H1 (cell line): ENCODE measurements at regions not wholly inside any gene's neighbourhood (a gene's known extent, or its start where the extent isn't known, plus 50 kb on each side); places are given as distances from the start of the nearest gene placed in this dataset.

Experiments used
- CTCF ChIA-PET: fragments of 300-600 bp; sonication (Branson Sonifier 250); formaldehyde crosslinking; loops from one replicate; lab custom pipeline; 2021; ENCODE audit not compliant: partially characterized antibody; lab: Charles Lee
- POLR2A ChIA-PET: fragments of 300-600 bp; sonication (Branson Sonifier 250); formaldehyde crosslinking; loops from one replicate; lab custom pipeline; 2021; ENCODE audit warnings: inconsistent platforms; ENCODE audit not compliant: partially characterized antibody; lab: Charles Lee
- DNase-seq, 2 experiments: peaks; one replicate each; pipeline versions ENCODE4 v3.0.0 to v3.0.0-alpha.2; 2010 to 2022; ENCODE audit warnings: low spot score in 2 of 2, low read depth in 1 of 2, mixed read lengths in 1 of 2
- FAIRE-seq: peaks from 2 replicates; lab custom pipeline; 2011; peaks lifted over from hg19 to GRCh38; lab: Jason Lieb, UNC
- H2AFZ ChIP-seq: 2 replicates; pipeline ENCODE4 v1.8.1; 2012; ENCODE audit warnings: low read length, inconsistent platforms
- H2AK5ac ChIP-seq: 2 replicates; pipeline ENCODE4 v1.6.1; 2013; ENCODE audit warnings: low read depth, low read length
- H2BK120ac ChIP-seq: replicated peaks from 2 replicates; pipeline ENCODE3; 2013; ENCODE audit warnings: low read depth, low read length, inconsistent platforms
- H2BK12ac ChIP-seq: 2 replicates; pipeline ENCODE4 v1.6.1; 2013; ENCODE audit warnings: low read depth, low read length
- H2BK15ac ChIP-seq: 2 replicates; pipeline ENCODE4 v1.6.1; 2013; ENCODE audit warnings: low read length
- H2BK20ac ChIP-seq: 2 replicates; pipeline ENCODE4 v1.6.1; 2013; ENCODE audit warnings: low read length
- H2BK5ac ChIP-seq: 2 replicates; pipeline ENCODE4 v1.6.1; 2013; ENCODE audit warnings: low read depth, low read length
- H3K14ac ChIP-seq: 2 replicates; pipeline ENCODE4 v1.6.1; 2013; ENCODE audit warnings: inconsistent platforms; ENCODE audit not compliant: insufficient read length
- H3K18ac ChIP-seq: 2 replicates; pipeline ENCODE4 v1.6.1; 2013; ENCODE audit warnings: low read length; ENCODE audit errors: extremely low read depth
- H3K23ac ChIP-seq: 2 replicates; pipeline ENCODE4 v1.6.1; 2013; ENCODE audit warnings: inconsistent platforms; ENCODE audit not compliant: insufficient read length
- H3K23me2 ChIP-seq: 2 replicates; pipeline ENCODE4 v1.6.1; 2013; ENCODE audit warnings: low read depth, low read length
- H3K27ac ChIP-seq: 2 replicates; pipeline ENCODE4 v1.6.1; 2011; ENCODE audit warnings: low read depth, low read length, inconsistent platforms
- H3K27me3 ChIP-seq, 4 experiments: replicated peaks in 1 of 4; 1 replicate in 1 of 4; 2 replicates in 3 of 4; pipeline versions ENCODE4 v1.6.1 to v1.8.1; 2011 to 2013; ENCODE audit warnings: low read length in 3 of 4, mild to moderate bottlenecking in 3 of 4, inconsistent platforms in 2 of 4, mixed read lengths in 2 of 4, moderate library complexity in 1 of 4; ENCODE audit not compliant: control insufficient read depth in 3 of 4, insufficient read depth in 3 of 4; ENCODE audit errors: extremely low read depth in 1 of 4
- H3K36me3 ChIP-seq, 4 experiments: 2 replicates each; pipeline versions ENCODE4 v1.6.1 to v1.8.1; 2011 to 2013; ENCODE audit warnings: mild to moderate bottlenecking in 4 of 4, low read length in 3 of 4, moderate library complexity in 2 of 4, control low read depth in 1 of 4, inconsistent platforms in 1 of 4; ENCODE audit not compliant: insufficient read depth in 4 of 4, control insufficient read depth in 2 of 4
- H3K4ac ChIP-seq: replicated peaks from 2 replicates; pipeline ENCODE3; 2013; ENCODE audit warnings: low read length, low read depth, mixed read lengths, inconsistent platforms; ENCODE audit not compliant: insufficient read length
- H3K4me1 ChIP-seq, 4 experiments: replicated peaks in 1 of 4; 1 replicate in 1 of 4; 2 replicates in 3 of 4; pipeline versions ENCODE4 v1.6.1 to v1.8.1; 2011 to 2013; ENCODE audit warnings: low read length in 3 of 4, inconsistent platforms in 2 of 4, mixed read lengths in 1 of 4; ENCODE audit not compliant: insufficient read depth in 4 of 4, control insufficient read depth in 3 of 4
- H3K4me2 ChIP-seq, 2 experiments: 2 replicates each; pipeline versions ENCODE4 v1.6.1 to v1.8.1; 2011 to 2013; ENCODE audit warnings: low read depth in 2 of 2, low read length in 2 of 2, control low read depth in 1 of 2, inconsistent platforms in 1 of 2, mild to moderate bottlenecking in 1 of 2; ENCODE audit not compliant: insufficient read depth in 1 of 2
- H3K4me3 ChIP-seq, 4 experiments: fragments of 200-600, 300-600 bp in 1 of 4; sonication (generic), shearing (Covaris generic), sonication (Bioruptor Twin) in 1 of 4; 2 replicates each; pipeline versions ENCODE4 v1.5.1 to v1.8.1; 2011 to 2016; ENCODE audit warnings: low read length in 4 of 4, low read depth in 3 of 4, control low read depth in 2 of 4, inconsistent platforms in 2 of 4, mild to moderate bottlenecking in 2 of 4, mixed read lengths in 1 of 4, moderate library complexity in 1 of 4; ENCODE audit not compliant: insufficient read depth in 2 of 4; ENCODE audit errors: extremely low read depth in 1 of 4
- H3K56ac ChIP-seq: replicated peaks from 2 replicates; pipeline ENCODE3; 2013; ENCODE audit warnings: low read depth, mild to moderate bottlenecking, mixed read lengths, low read length, inconsistent platforms; ENCODE audit not compliant: insufficient read length
- H3K79me1 ChIP-seq: 2 replicates; pipeline ENCODE4 v1.6.1; 2013; ENCODE audit warnings: low read depth, low read length, control low read depth
- H3K79me2 ChIP-seq, 2 experiments: 2 replicates each; pipeline versions ENCODE4 v1.6.1 to v1.8.1; 2012 to 2013; ENCODE audit warnings: low read length in 2 of 2, mild to moderate bottlenecking in 2 of 2, inconsistent platforms in 1 of 2; ENCODE audit not compliant: insufficient read depth in 2 of 2, control insufficient read depth in 1 of 2
- H3K9ac ChIP-seq, 4 experiments: replicated peaks in 1 of 4; 1 replicate in 1 of 4; 2 replicates in 3 of 4; pipeline versions ENCODE4 v1.6.1 to v1.8.1; 2011 to 2013; ENCODE audit warnings: low read depth in 3 of 4, low read length in 3 of 4, control low read depth in 2 of 4, mild to moderate bottlenecking in 2 of 4, moderate library complexity in 2 of 4, inconsistent platforms in 1 of 4; ENCODE audit errors: extremely low read depth in 1 of 4
- H3K9me3 ChIP-seq, 2 experiments: 2 replicates each; pipeline versions ENCODE4 v1.6.1 to v1.8.1; 2012 to 2013; ENCODE audit warnings: mild to moderate bottlenecking in 2 of 2, moderate library complexity in 2 of 2, control low read depth in 1 of 2, inconsistent platforms in 1 of 2, low read depth in 1 of 2, low read length in 1 of 2, mixed read lengths in 1 of 2; ENCODE audit not compliant: insufficient read depth in 2 of 2
- H4K20me1 ChIP-seq, 2 experiments: replicated peaks in 1 of 2; 2 replicates each; pipeline versions ENCODE3 to v1.8.1; 2011 to 2013; ENCODE audit warnings: inconsistent platforms in 2 of 2, low read length in 2 of 2, mild to moderate bottlenecking in 1 of 2; ENCODE audit not compliant: insufficient read depth in 2 of 2, control insufficient read depth in 1 of 2
- H4K5ac ChIP-seq: 2 replicates; pipeline ENCODE4 v1.6.1; 2013; ENCODE audit warnings: low read length, low read depth, mixed read lengths, inconsistent platforms; ENCODE audit not compliant: insufficient read length
- H4K8ac ChIP-seq: 2 replicates; pipeline ENCODE4 v1.8.0; 2013; ENCODE audit warnings: mild to moderate bottlenecking, moderate library complexity, low read length, inconsistent platforms; ENCODE audit not compliant: insufficient read depth; ENCODE audit errors: extremely low read depth
- H4K91ac ChIP-seq: replicated peaks from 2 replicates; pipeline ENCODE3; 2013; ENCODE audit warnings: low read length, mixed read lengths, inconsistent platforms; ENCODE audit not compliant: insufficient read length
- EGR1 ChIP-seq: IDR thresholded peaks from 2 replicates; pipeline ENCODE4 v1.6.1; 2011; ENCODE audit warnings: low read depth, low read length, borderline replicate concordance
- MAFK ChIP-seq: IDR thresholded peaks from 2 replicates; pipeline ENCODE4 v1.6.1; 2012; ENCODE audit warnings: low read depth, mild to moderate bottlenecking, improper control_type of control experiment, low read length
- RAD21 ChIP-seq, 2 experiments: IDR thresholded peaks in 1 of 2; conservative IDR thresholded peaks in 1 of 2; 2 replicates each; pipeline ENCODE4 v1.6.1; 2011; ENCODE audit warnings: low read depth in 2 of 2, low read length in 2 of 2, improper control_type of control experiment in 1 of 2, inconsistent platforms in 1 of 2, mild to moderate bottlenecking in 1 of 2, moderate library complexity in 1 of 2
- RBBP5 ChIP-seq: IDR thresholded peaks from 2 replicates; pipeline ENCODE4 v1.7.1; 2012; ENCODE audit warnings: low read depth, mild to moderate bottlenecking, inconsistent platforms, low read length, moderate library complexity, borderline replicate concordance
- SIN3A ChIP-seq, 2 experiments: IDR thresholded peaks in 1 of 2; conservative IDR thresholded peaks in 1 of 2; 2 replicates each; pipeline ENCODE4 v1.6.1; 2011 to 2012; ENCODE audit warnings: low read length in 2 of 2, improper control_type of control experiment in 1 of 2, low read depth in 1 of 2, mild to moderate bottlenecking in 1 of 2
- SP1 ChIP-seq: IDR thresholded peaks from 2 replicates; pipeline ENCODE4 v1.6.1; 2011; ENCODE audit warnings: low read depth, low read length
- SRF ChIP-seq: IDR thresholded peaks from 2 replicates; pipeline ENCODE4 v1.6.1; 2011; ENCODE audit warnings: mild to moderate bottlenecking, low read depth, low read length, moderate library complexity
- SUZ12 ChIP-seq: fragments of 200-600 bp; sonication (generic); IDR thresholded peaks from 2 replicates; pipeline ENCODE4 v1.6.1; 2012; ENCODE audit warnings: mild to moderate bottlenecking, inconsistent platforms, low read length, moderate library complexity, mixed read lengths
- TEAD4 ChIP-seq: IDR thresholded peaks from 2 replicates; pipeline ENCODE4 v1.6.1; 2012; ENCODE audit warnings: low read depth, low read length, inconsistent platforms, mixed read lengths
- WGBS, 2 experiments: shearing (Covaris generic) in 1 of 2; methylation state at CpG; one replicate each; pipeline versions ENCODE4 v1.1.6 to v1.1.7; 2013 to 2015; ENCODE audit warnings: low lambda C conversion rate in 2 of 2, mixed read lengths in 2 of 2, inconsistent platforms in 1 of 2, low coverage in 1 of 2, missing lambda C conversion rate in 1 of 2; ENCODE audit not compliant: insufficient replicate concordance in 2 of 2, insufficient coverage in 1 of 2, insufficient read length in 1 of 2; ENCODE audit errors: extremely low coverage in 1 of 2, missing lambda C conversion rate in 1 of 2; 5-methylcytosine and 5-hydroxymethylcytosine counted together

DNA sequence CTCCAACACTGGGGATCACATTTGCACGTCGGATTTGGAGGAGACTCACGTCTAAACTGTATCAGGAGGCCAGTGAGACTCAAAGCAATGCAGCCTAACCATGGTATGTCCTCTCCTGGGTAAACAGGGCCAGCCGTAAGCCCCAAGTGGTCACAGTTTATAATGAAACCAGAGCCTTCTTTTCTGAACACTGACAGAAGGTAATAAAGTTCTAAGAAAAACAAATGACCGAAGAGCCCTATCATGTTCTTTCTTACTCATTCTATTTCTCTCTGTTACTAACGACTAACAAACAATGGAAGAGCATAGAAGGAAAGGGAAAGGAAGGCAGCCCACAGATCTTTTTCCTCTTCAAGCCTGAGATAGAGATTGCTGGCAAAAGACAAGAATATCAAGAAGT lies 796.8 kb upstream of the SOX11 start:
- Histone ChIP-seq H4K20me1 (no peaks in the 10 kb centered on the region), H3K27ac (no peak overlapping the region), H3K4ac (no peak overlapping the region), H3K4me3 (no peak overlapping the region), H3K14ac (no peak overlapping the region), H3K23ac (no peak overlapping the region), H2BK12ac (no peak overlapping the region), H4K91ac (no peak overlapping the region), H3K36me3 (no peaks in the 10 kb centered on the region), H4K8ac (no peak overlapping the region), H3K23me2 (no peaks in the 10 kb centered on the region), H2BK120ac (no peak overlapping the region), H3K27me3 (no peaks in the 10 kb centered on the region), H3K9ac (no peak overlapping the region), H2BK20ac (no peak overlapping the region), H2BK15ac (no peak overlapping the region), H4K5ac (no peak overlapping the region), H3K4me2 (no peak overlapping the region), H3K79me2 (no peaks in the 10 kb centered on the region), H2BK5ac (no peak overlapping the region), H3K9me3 (no peaks in the 10 kb centered on the region), H2AK5ac (no peak overlapping the region), H3K79me1 (no peaks in the 10 kb centered on the region), H3K4me1 (no peaks in the 10 kb centered on the region; a peak in 1 of 7 replicates), H3K56ac (no peak overlapping the region), H2AFZ (no peak overlapping the region), H3K18ac (no peak overlapping the region)
- no peak for TF ChIP-seq SRF
- no peak for TF ChIP-seq TEAD4
- TF ChIP-seq EGR1, result no peak
- TF ChIP-seq MAFK, result no peak
- no peak for TF ChIP-seq RAD21 (IDR thresholded peaks at IDR 0.05 in 1 of 2, conservative IDR thresholded peaks at IDR 0.05 in 1 of 2; ENCODE audit: low read depth in 2 of 2, low read length in 2 of 2)
- no peak for TF ChIP-seq RBBP5
- no peak for TF ChIP-seq SP1
- TF ChIP-seq SUZ12, result no peak
- no peak for TF ChIP-seq SIN3A (conservative IDR thresholded peaks at IDR 0.05 in 1 of 2, IDR thresholded peaks at IDR 0.05 in 1 of 2; ENCODE audit: low read depth in 1 of 2, low read length in 2 of 2)
- ChIA-PET POLR2A (no interaction called here), CTCF (no interaction called here)
- FAIRE-seq (no peak), DNase-seq (no peak)
- 81% methylated on average over 6 of the region's 6 CpGs; no CpG with 5 or more reads in 1 of the 2 experiments for WGBS, 2 experiments
